GM10248 (cell line): ENCODE measurements at regions not wholly inside any gene's neighbourhood (a gene's known extent, or its start where the extent isn't known, plus 50 kb on each side); places are given as distances from the start of the nearest gene placed in this dataset.

Experiments
- CTCF ChIA-PET: fragments of 300-600 bp; sonication (Branson Sonifier 250); formaldehyde crosslinking; extraction: SDS; loops from one replicate; lab custom pipeline; 2021; ENCODE audit warnings: antibody characterized with exemption; lab: Yijun Ruan, JAX
- POLR2A ChIA-PET: fragments of 350-650 bp; sonication (Branson Sonifier 250); formaldehyde crosslinking; extraction: SDS; loops from one replicate; lab custom pipeline; 2020; ENCODE audit warnings: antibody characterized with exemption; lab: Yijun Ruan, JAX
- DNase-seq: peaks from one replicate; pipeline ENCODE4 v3.0.0; 2012; ENCODE audit errors: extremely low spot score
- CTCF ChIP-seq: IDR thresholded peaks from 2 replicates; pipeline ENCODE4 v1.5.1; 2012; ENCODE audit warnings: mild to moderate bottlenecking, low read depth; ENCODE audit errors: extremely low read depth, missing control alignments, control extremely low read depth

DNA sequence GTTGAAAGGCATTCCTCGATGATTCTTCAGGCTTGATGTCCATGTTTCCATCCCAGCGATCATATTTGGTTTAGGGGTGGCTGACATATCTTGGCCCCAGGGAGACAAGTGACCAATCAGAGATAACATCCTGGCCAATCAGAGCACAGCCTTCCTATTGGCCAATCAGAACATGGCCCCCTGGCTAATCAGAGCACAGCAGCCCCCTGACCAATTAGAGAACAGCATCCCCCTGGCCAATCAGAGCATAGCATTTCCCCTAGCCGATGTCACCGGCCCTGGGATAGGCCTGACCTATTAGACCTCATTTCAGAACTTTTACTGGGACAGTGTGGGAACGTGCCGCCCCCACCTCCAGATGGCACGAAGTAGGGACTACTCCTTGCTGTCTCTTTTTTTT lies 182.2 kb downstream of the AACS start:
- DNase-seq = no peak
- ChIA-PET CTCF (no interaction called here), POLR2A (no interaction called here)
- TF ChIP-seq CTCF = no peak

- ChIA-PET POLR2A (no interaction called here), CTCF (interaction anchor here (1.6 kb wide), 1 partner anchor 12 kb away, joined by 4 read pairs; no protein-coding TSS in a partner anchor)
- no peak for TF ChIP-seq CTCF
- no peak for DNase-seq
Observed at GRCh38 chr12:125249066-125249824, 184.0 kb downstream of the AACS start.

- no peak for TF ChIP-seq CTCF
- CTCF ChIA-PET = no interaction called here
Observed at GRCh38 chr12:125249932-125250331, 184.7 kb downstream of the AACS start.

GRCh38 chr12:125254236-125254635 lies 189.0 kb downstream of the AACS start:
- no peak for TF ChIP-seq CTCF
- ChIA-PET POLR2A (no interaction called here), CTCF (interaction anchor here (1.0 kb wide), 1 partner anchor 21 kb away, joined by 3 read pairs; no protein-coding TSS in a partner anchor)
- no peak for DNase-seq

More at GRCh38 chr12:125249932-125250331, 184.7 kb downstream of the AACS start:
- POLR2A ChIA-PET = no interaction called here
- no peak for DNase-seq

- ChIA-PET CTCF (interaction anchor here (1.0 kb wide), 1 partner anchor 20 kb away, joined by 3 read pairs; no protein-coding TSS in a partner anchor), POLR2A (no interaction called here)
- DNase-seq = no peak
- TF ChIP-seq CTCF = no peak
Observed at GRCh38 chr12:125254856-125255255, 189.6 kb downstream of the AACS start.

GRCh38 chr12:125255935-125256633 lies 190.8 kb downstream of the AACS start:
- ChIA-PET POLR2A (no interaction called here), CTCF (no interaction called here)
- DNase-seq = no peak
- TF ChIP-seq CTCF = no peak
